Fibroblast of lung (primary cell): ENCODE measurements at regions not wholly inside any gene's neighbourhood (a gene's known extent, or its start where the extent isn't known, plus 50 kb on each side); places are given as distances from the start of the nearest gene placed in this dataset.
A peak's percentile ranks its signal among the peaks of the same experiment; 100 is the strongest.

Source experiments
- DNase-seq, 2 donors: peaks; one replicate each; pipeline versions ENCODE4 v3.0.0 to v3.0.0-alpha.2; 2010; ENCODE audit warnings: low read depth in 2 of 2
- H2AFZ ChIP-seq: 2 replicates; pipeline ENCODE4 v1.5.1; 2012; ENCODE audit warnings: low read length, control low read depth, inconsistent platforms
- H3K27ac ChIP-seq: 2 replicates; pipeline ENCODE4 v1.5.1; 2011; ENCODE audit warnings: low read length, control low read depth; ENCODE audit not compliant: insufficient read depth
- H3K27me3 ChIP-seq: 2 replicates; pipeline ENCODE4 v1.5.1; 2011; ENCODE audit warnings: mild to moderate bottlenecking, low read length; ENCODE audit not compliant: control insufficient read depth, insufficient read depth
- H3K36me3 ChIP-seq: 2 replicates; pipeline ENCODE4 v1.5.1; 2011; ENCODE audit warnings: low read length; ENCODE audit not compliant: control insufficient read depth, insufficient read depth
- H3K4me1 ChIP-seq: 2 replicates; pipeline ENCODE4 v1.5.1; 2011; ENCODE audit warnings: low read length; ENCODE audit not compliant: control insufficient read depth, insufficient read depth; ENCODE audit errors: extremely low read depth
- H3K4me2 ChIP-seq: 2 replicates; pipeline ENCODE4 v1.5.1; 2011; ENCODE audit warnings: low read length, control low read depth; ENCODE audit not compliant: insufficient read depth; ENCODE audit errors: extremely low read depth
- H3K4me3 ChIP-seq, 4 experiments: fragments of 200-600 bp in 1 of 4; sonication (generic) in 1 of 4; replicated peaks in 1 of 4; 2 replicates each; pipeline ENCODE4 v1.5.1; 2011 to 2016; ENCODE audit warnings: low read length in 4 of 4, low read depth in 3 of 4, mild to moderate bottlenecking in 3 of 4, control low read depth in 2 of 4, inconsistent platforms in 1 of 4, mixed read lengths in 1 of 4; ENCODE audit not compliant: insufficient read depth in 1 of 4; ENCODE audit errors: control extremely low read depth in 1 of 4
- H3K79me2 ChIP-seq: 2 replicates; pipeline ENCODE4 v1.5.1; 2012; ENCODE audit warnings: mild to moderate bottlenecking, low read length, inconsistent platforms; ENCODE audit not compliant: control insufficient read depth, insufficient read depth
- H3K9ac ChIP-seq: 2 replicates; pipeline ENCODE4 v1.5.1; 2011; ENCODE audit warnings: mild to moderate bottlenecking, low read length, control low read depth; ENCODE audit not compliant: insufficient read depth
- H3K9me3 ChIP-seq: 2 replicates; pipeline ENCODE4 v1.5.1; 2012; ENCODE audit warnings: low read depth, low read length; ENCODE audit not compliant: control insufficient read depth, insufficient read depth
- H4K20me1 ChIP-seq: 2 replicates; pipeline ENCODE4 v1.5.1; 2011; ENCODE audit warnings: low read length; ENCODE audit not compliant: control insufficient read depth, insufficient read depth; ENCODE audit errors: extremely low read depth
- CTCF ChIP-seq, 2 donors: IDR thresholded peaks in 1 of 2; conservative IDR thresholded peaks in 1 of 2; 1 replicate in 1 of 2; 2 replicates in 1 of 2; pipeline ENCODE4 v1.5.1; 2011 to 2012; ENCODE audit warnings: low read length in 2 of 2, control low read depth in 1 of 2, inconsistent platforms in 1 of 2, low read depth in 1 of 2, mild to moderate bottlenecking in 1 of 2
- EZH2 ChIP-seq: IDR thresholded peaks from 2 replicates; pipeline ENCODE4 v1.5.1; 2012; ENCODE audit warnings: low read length, control low read depth, mild to moderate bottlenecking; ENCODE audit errors: missing control alignments

GRCh38 chr1:188584119-188584518 lies 1755.4 kb downstream of the PLA2G4A start:
- TF ChIP-seq EZH2 (no peak), CTCF (conservative IDR thresholded peaks at IDR 0.05 in 1 of 2, IDR thresholded peaks at IDR 0.05 in 1 of 2; ENCODE audit: low read depth in 1 of 2, low read length in 2 of 2) (no peak)
- Histone ChIP-seq H3K79me2 (no peaks in the 10 kb centered on the region), H2AFZ (no peak overlapping the region), H3K36me3 (no peaks in the 10 kb centered on the region), H3K27me3 (no peaks in the 10 kb centered on the region), H3K9ac (no peak overlapping the region), H3K4me3 (no peak overlapping the region), H3K9me3 (no peaks in the 10 kb centered on the region), H3K27ac (no peak overlapping the region), H3K4me1 (no peaks in the 10 kb centered on the region), H3K4me2 (no peak overlapping the region), H4K20me1 (no peaks in the 10 kb centered on the region)
- DNase-seq: peak in 1 of 2 donors; percentile 29

- no peak overlapping the region for H3K4me2 ChIP-seq
- no peak overlapping the region for H3K4me3 ChIP-seq
- TF ChIP-seq EZH2 (no peak), CTCF (conservative IDR thresholded peaks at IDR 0.05 in 1 of 2, IDR thresholded peaks at IDR 0.05 in 1 of 2; ENCODE audit: low read depth in 1 of 2, low read length in 2 of 2) (no peak)
- H4K20me1 ChIP-seq: no peaks in the 10 kb centered on the region
- peak in 1 of 2 donors; percentile 11 for DNase-seq
- H3K36me3 ChIP-seq: no peaks in the 10 kb centered on the region
- H3K4me1 ChIP-seq: no peaks in the 10 kb centered on the region
- H3K9ac ChIP-seq: no peak overlapping the region
- no peak overlapping the region for H3K27ac ChIP-seq
- H3K9me3 ChIP-seq: no peaks in the 10 kb centered on the region
- no peaks in the 10 kb centered on the region for H3K79me2 ChIP-seq
- H2AFZ ChIP-seq: no peak overlapping the region
- no peaks in the 10 kb centered on the region for H3K27me3 ChIP-seq
Measured at GRCh38 chr1:188590641-188591040, 1761.9 kb downstream of the PLA2G4A start.

GRCh38 chr1:188594542-188595235 lies 1765.9 kb downstream of the PLA2G4A start:
- Histone ChIP-seq H3K4me3 (no peak overlapping the region), H3K4me1 (no peaks in the 10 kb centered on the region), H3K9ac (no peak overlapping the region), H3K27me3 (no peaks in the 10 kb centered on the region), H2AFZ (no peak overlapping the region), H3K79me2 (no peaks in the 10 kb centered on the region), H3K36me3 (no peaks in the 10 kb centered on the region), H4K20me1 (no peaks in the 10 kb centered on the region), H3K27ac (no peak overlapping the region), H3K9me3 (no peaks in the 10 kb centered on the region), H3K4me2 (no peak overlapping the region)
- TF ChIP-seq EZH2 (no peak), CTCF (conservative IDR thresholded peaks at IDR 0.05 in 1 of 2, IDR thresholded peaks at IDR 0.05 in 1 of 2; ENCODE audit: low read depth in 1 of 2, low read length in 2 of 2) (peak in 1 of 2 donors; percentile 32)
- DNase-seq: no peak
